ENCODE measurements at regions not wholly inside any gene's neighbourhood (a gene's known extent, or its start where the extent isn't known, plus 50 kb on each side); places are given as distances from the start of the nearest gene placed in this dataset.

DNA sequence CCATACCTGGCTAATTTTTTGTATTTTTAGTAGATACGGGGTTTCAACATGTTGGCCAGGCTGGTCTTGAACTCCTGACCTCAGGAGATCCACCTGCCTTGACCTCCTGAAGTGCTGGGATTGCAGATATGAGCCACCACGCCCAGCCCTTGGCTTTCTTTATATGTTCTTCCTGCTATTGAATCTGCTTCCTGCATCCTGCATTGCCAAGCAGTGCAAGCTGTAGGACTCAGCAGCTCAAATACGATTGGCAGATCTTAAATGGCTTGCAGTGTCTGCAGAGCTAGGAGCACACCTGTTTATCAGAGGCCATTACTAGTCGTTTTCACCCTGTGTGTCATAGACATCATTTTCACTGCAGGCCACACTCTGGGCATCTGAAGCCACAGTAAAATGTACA lies 426.2 kb upstream of the PPP2R3A start:
- TF ChIP-seq MXI1 (IDR thresholded peaks at IDR 0.05; ENCODE audit: borderline replicate concordance, low read depth, low read length): no peak
- TF ChIP-seq POLR2A (IDR thresholded peaks at IDR 0.05; ENCODE audit: low read depth, low read length): no peak
- no peak for TF ChIP-seq CHD1 (IDR thresholded peaks at IDR 0.05; ENCODE audit: low read depth, low read length)
- TF ChIP-seq, protein P1, sequence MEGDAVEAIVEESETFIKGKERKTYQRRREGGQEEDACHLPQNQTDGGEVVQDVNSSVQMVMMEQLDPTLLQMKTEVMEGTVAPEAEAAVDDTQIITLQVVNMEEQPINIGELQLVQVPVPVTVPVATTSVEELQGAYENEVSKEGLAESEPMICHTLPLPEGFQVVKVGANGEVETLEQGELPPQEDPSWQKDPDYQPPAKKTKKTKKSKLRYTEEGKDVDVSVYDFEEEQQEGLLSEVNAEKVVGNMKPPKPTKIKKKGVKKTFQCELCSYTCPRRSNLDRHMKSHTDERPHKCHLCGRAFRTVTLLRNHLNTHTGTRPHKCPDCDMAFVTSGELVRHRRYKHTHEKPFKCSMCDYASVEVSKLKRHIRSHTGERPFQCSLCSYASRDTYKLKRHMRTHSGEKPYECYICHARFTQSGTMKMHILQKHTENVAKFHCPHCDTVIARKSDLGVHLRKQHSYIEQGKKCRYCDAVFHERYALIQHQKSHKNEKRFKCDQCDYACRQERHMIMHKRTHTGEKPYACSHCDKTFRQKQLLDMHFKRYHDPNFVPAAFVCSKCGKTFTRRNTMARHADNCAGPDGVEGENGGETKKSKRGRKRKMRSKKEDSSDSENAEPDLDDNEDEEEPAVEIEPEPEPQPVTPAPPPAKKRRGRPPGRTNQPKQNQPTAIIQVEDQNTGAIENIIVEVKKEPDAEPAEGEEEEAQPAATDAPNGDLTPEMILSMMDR (conservative IDR thresholded peaks at IDR 0.05; ENCODE audit: low read depth, low read length): no peak
- no peak for TF ChIP-seq RFX5 (IDR thresholded peaks at IDR 0.05; ENCODE audit: low read depth, low read length)
